Right lobe of liver (tissue), 6 donors: ENCODE measurements at regions not wholly inside any gene's neighbourhood (a gene's known extent, or its start where the extent isn't known, plus 50 kb on each side); places are given as distances from the start of the nearest gene placed in this dataset.
"Not testable (repeated sequence)": the region's sequence is repeated elsewhere in the genome, so short reads cannot be mapped to it uniquely, and the experiment has no call there.

Experiments used
- ATAC-seq, 4 donors: fragments of 200-7000 bp; cut with Tn5 transposase; one replicate each; pipeline ENCODE4 v1.9.1; 2020; ENCODE audit warnings: mild to moderate bottlenecking in 4 of 4, moderate library complexity in 4 of 4
- DNase-seq, 3 donors: peaks; one replicate each; pipeline ENCODE4 v3.0.0-alpha.2; 2020
- H3K27ac ChIP-seq, 3 donors: fragments of 200-600 bp; one replicate each; pipeline ENCODE4 v1.8.0; 2022
- H3K27me3 ChIP-seq, 2 donors: fragments of 200-600 bp; one replicate each; pipeline ENCODE4 v1.8.0; 2022
- H3K36me3 ChIP-seq, 4 donors: fragments of 200-600 bp; sonication (generic) in 1 of 4; one replicate each; pipeline versions ENCODE4 v1.5.1 to v1.8.0; 2017 to 2022; ENCODE audit warnings: control low read depth in 1 of 4
- H3K4me1 ChIP-seq, 4 donors: fragments of 200-600 bp; sonication (generic) in 1 of 4; one replicate each; pipeline versions ENCODE4 v1.5.1 to v1.8.0; 2017 to 2022; ENCODE audit warnings: control low read depth in 1 of 4
- H3K4me3 ChIP-seq, 3 donors: fragments of 200-600 bp; one replicate each; pipeline ENCODE4 v1.8.0; 2022
- H3K9me3 ChIP-seq, 4 donors: fragments of 200-600 bp; sonication (generic) in 1 of 4; one replicate each; pipeline versions ENCODE4 v1.5.1 to v1.8.0; 2017 to 2022; ENCODE audit warnings: control low read depth in 1 of 4
- CTCF ChIP-seq, 4 donors: fragments of 200-600 bp in 3 of 4; fragments of 450-650 bp in 1 of 4; IDR thresholded peaks; one replicate each; pipeline versions ENCODE4 v1.5.1 to v1.8.0; 2016 to 2022; ENCODE audit warnings: antibody characterized with exemption in 4 of 4, mild to moderate bottlenecking in 2 of 4
- POLR2A ChIP-seq: fragments of 450-650 bp; IDR thresholded peaks from one replicate; pipeline ENCODE4 v1.6.1; 2017; ENCODE audit warnings: antibody characterized with exemption, mild to moderate bottlenecking
- WGBS: methylation state at CpG from one replicate; pipeline ENCODE4 v1.1.6; 2018; ENCODE audit warnings: low coverage, low lambda C conversion rate; ENCODE audit not compliant: insufficient coverage; ENCODE audit errors: missing lambda C conversion rate; 5-methylcytosine and 5-hydroxymethylcytosine counted together
- intact Hi-C, 2 donors: fragments of 100-400 bp; cut with DNase I; formaldehyde crosslinking; loops; one replicate each; pipeline versions ENCODE4 v1.11.2 to v1.14.1; 2022
- donor health status: DM: no; HTN: yes; CAD: no.
- donor health status: DM: no; HTN: no; CAD: no.
- donor health status: DM: no; HTN: no; CAD: no.
- donor health status: DM: no; HTN: yes; CAD: no.
- donor health status: DM: no; HTN: yes; CAD: no.

GRCh38 chr17:77558846-77559626, 399.5 kb upstream of the TNRC6C start:
- Histone ChIP-seq H3K9me3 (no peaks in the 10 kb centered on the region), H3K27me3 (no peaks in the 10 kb centered on the region), H3K27ac (no peak overlapping the region), H3K4me1 (no peaks in the 10 kb centered on the region), H3K4me3 (no peak overlapping the region), H3K36me3 (no peaks in the 10 kb centered on the region)
- intact Hi-C loops, result no loop called here
- no peak for TF ChIP-seq POLR2A
- no peak for TF ChIP-seq CTCF (IDR thresholded peaks at IDR 0.05)
- 54% methylated on average over 8 of the region's 12 CpGs for WGBS
- no peak for DNase-seq
- ATAC-seq, result no peak

- intact Hi-C loops, result no loop called here
- no peak overlapping the region for H3K27ac ChIP-seq
- H3K4me3 ChIP-seq, result no peak overlapping the region
- no peaks in the 10 kb centered on the region for H3K4me1 ChIP-seq
- no peaks in the 10 kb centered on the region for H3K36me3 ChIP-seq
- H3K27me3 ChIP-seq, result no peaks in the 10 kb centered on the region
- DNase-seq, result no peak
- H3K9me3 ChIP-seq, result no peaks in the 10 kb centered on the region
- TF ChIP-seq CTCF (IDR thresholded peaks at IDR 0.05) (no peak), POLR2A (no peak)
- 65% methylated on average over 5 of the region's 10 CpGs for WGBS
- ATAC-seq, result no peak
Measured at GRCh38 chr17:77560381-77560780, 398.1 kb upstream of the TNRC6C start.

GRCh38 chr17:77560841-77561240, 397.7 kb upstream of the TNRC6C start:
- DNase-seq (no peak), ATAC-seq (no peak)
- H3K4me1 ChIP-seq, result no peaks in the 10 kb centered on the region
- WGBS, result 57% methylated on average over 6 of the region's 13 CpGs
- intact Hi-C loops, result no loop called here
- H3K9me3 ChIP-seq, result no peaks in the 10 kb centered on the region
- H3K27me3 ChIP-seq, result no peaks in the 10 kb centered on the region
- no peak overlapping the region for H3K27ac ChIP-seq
- no peak overlapping the region for H3K4me3 ChIP-seq
- H3K36me3 ChIP-seq, result no peaks in the 10 kb centered on the region
- TF ChIP-seq POLR2A, result no peak
- TF ChIP-seq CTCF (IDR thresholded peaks at IDR 0.05), result no peak

- DNase-seq, ATAC-seq, intact Hi-C loops, H3K27me3 ChIP-seq, H3K27ac ChIP-seq, H3K4me3 ChIP-seq, H3K36me3 ChIP-seq, H3K4me1 ChIP-seq, H3K9me3 ChIP-seq: not testable (repeated sequence)
- 100% methylated on average over 2 of the region's 12 CpGs for WGBS
Measured at GRCh38 chr17:77562361-77562760, 396.1 kb upstream of the TNRC6C start.

- 86% methylated on average over 6 of the region's 7 CpGs for WGBS
- no peaks in the 10 kb centered on the region for H3K36me3 ChIP-seq
- TF ChIP-seq CTCF (IDR thresholded peaks at IDR 0.05) (no peak), POLR2A (no peak)
- H3K9me3 ChIP-seq, result no peaks in the 10 kb centered on the region
- no peak overlapping the region for H3K4me3 ChIP-seq
- ATAC-seq, result peak in 1 of 4 donors; percentile 19
- intact Hi-C loops, result no loop called here
- H3K4me1 ChIP-seq, result no peaks in the 10 kb centered on the region
- DNase-seq, result no peak
- H3K27me3 ChIP-seq, result no peaks in the 10 kb centered on the region
- H3K27ac ChIP-seq, result no peak overlapping the region
Measured at GRCh38 chr17:77563439-77564102, 394.9 kb upstream of the TNRC6C start.
